ENCODE measurements at regions not wholly inside any gene's neighbourhood (a gene's known extent, or its start where the extent isn't known, plus 50 kb on each side); places are given as distances from the start of the nearest gene placed in this dataset.
"Not testable (repeated sequence)": the region's sequence is repeated elsewhere in the genome, so short reads cannot be mapped to it uniquely, and the experiment has no call there.

DNA sequence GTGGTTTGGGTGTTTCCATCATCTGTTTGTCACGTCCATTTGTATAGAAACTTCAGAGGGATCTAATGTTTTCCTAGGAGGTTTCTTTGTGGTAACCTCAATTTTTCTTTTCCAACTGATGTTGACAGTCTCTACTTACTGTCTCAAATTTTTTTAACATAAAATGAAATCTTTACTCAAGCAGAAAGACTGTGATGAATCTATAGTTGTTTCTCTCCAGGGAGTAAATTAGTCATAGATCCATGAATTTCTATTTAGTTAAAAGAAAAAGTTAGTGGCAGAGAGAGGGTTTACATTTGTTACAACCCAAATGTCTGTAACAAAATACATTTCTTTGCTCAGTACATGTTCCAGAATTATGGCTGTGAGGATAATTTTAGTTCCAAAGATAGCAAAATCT is 161.6 kb downstream of the DISP1 start:
- Histone ChIP-seq H3K4me3 (ENCODE audit: insufficient read length, low read depth) (no peak overlapping the region), H3K27me3 (ENCODE audit: insufficient read depth, insufficient read length) (no peaks in the 10 kb centered on the region), H3K4me1 (ENCODE audit: insufficient read depth, insufficient read length) (no peaks in the 10 kb centered on the region), H3K36me3 (ENCODE audit: insufficient read depth, insufficient read length, low read length) (no peaks in the 10 kb centered on the region), H3K9me3 (ENCODE audit: insufficient read depth, low read length) (no peaks in the 10 kb centered on the region), H3K9ac (ENCODE audit: insufficient read length, low read depth) (no peak overlapping the region)
- DNase-seq (ENCODE audit: low read depth, low spot score), result no peak
- TF ChIP-seq ZNF274 (IDR thresholded peaks at IDR 0.05; ENCODE audit: low read depth, low read length), result no peak
- TF ChIP-seq YY1 (IDR thresholded peaks at IDR 0.05; ENCODE audit: insufficient read depth, insufficient read length), result no peak
- no peak for TF ChIP-seq SUZ12 (IDR thresholded peaks at IDR 0.05; ENCODE audit: extremely low read depth, insufficient read depth, insufficient read length)

GRCh38 chr1:222977294-222977693 is 162.5 kb downstream of the DISP1 start:
- not testable (repeated sequence) for H3K27me3 ChIP-seq (ENCODE audit: insufficient read depth, insufficient read length); H3K9me3 ChIP-seq (ENCODE audit: insufficient read depth, low read length); H3K4me1 ChIP-seq (ENCODE audit: insufficient read depth, insufficient read length); H3K4me3 ChIP-seq (ENCODE audit: insufficient read length, low read depth); DNase-seq (ENCODE audit: low read depth, low spot score); H3K36me3 ChIP-seq (ENCODE audit: insufficient read depth, insufficient read length, low read length); H3K9ac ChIP-seq (ENCODE audit: insufficient read length, low read depth)

DNA sequence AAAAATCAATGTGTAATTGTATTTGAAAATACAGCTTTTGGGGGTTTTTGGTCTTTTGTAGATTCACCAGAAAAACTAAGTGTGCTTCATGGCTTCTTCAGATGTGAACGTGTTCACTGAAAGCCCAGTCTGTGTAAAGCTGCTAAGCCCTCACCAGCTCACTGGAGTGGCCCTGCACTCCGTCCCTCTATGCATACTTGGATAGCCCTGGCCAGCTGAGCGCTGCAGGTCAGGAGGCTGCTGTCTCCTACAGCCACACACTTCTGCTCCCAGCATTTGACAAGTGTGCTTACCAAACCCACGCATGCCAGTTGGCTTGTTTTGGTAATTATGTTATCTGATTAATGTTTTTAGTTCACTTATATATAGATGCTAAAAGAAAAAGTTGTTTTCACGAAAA is 163.5 kb downstream of the TLR5 start:
- no peak for TF ChIP-seq SUZ12 (IDR thresholded peaks at IDR 0.05; ENCODE audit: extremely low read depth, insufficient read depth, insufficient read length)
- no peak for TF ChIP-seq YY1 (IDR thresholded peaks at IDR 0.05; ENCODE audit: insufficient read depth, insufficient read length)
- TF ChIP-seq ZNF274 (IDR thresholded peaks at IDR 0.05; ENCODE audit: low read depth, low read length), result no peak
- H3K36me3 ChIP-seq (ENCODE audit: insufficient read depth, insufficient read length, low read length), result no peaks in the 10 kb centered on the region
- H3K9ac ChIP-seq (ENCODE audit: insufficient read length, low read depth), result peak overlapping the region; percentile 32
- no peak for DNase-seq (ENCODE audit: low read depth, low spot score)
- H3K4me3 ChIP-seq (ENCODE audit: insufficient read length, low read depth), result no peak overlapping the region
- no peaks in the 10 kb centered on the region for H3K27me3 ChIP-seq (ENCODE audit: insufficient read depth, insufficient read length)
- H3K9me3 ChIP-seq (ENCODE audit: insufficient read depth, low read length), result no peaks in the 10 kb centered on the region
- H3K4me1 ChIP-seq (ENCODE audit: insufficient read depth, insufficient read length), result no peaks in the 10 kb centered on the region

DNA sequence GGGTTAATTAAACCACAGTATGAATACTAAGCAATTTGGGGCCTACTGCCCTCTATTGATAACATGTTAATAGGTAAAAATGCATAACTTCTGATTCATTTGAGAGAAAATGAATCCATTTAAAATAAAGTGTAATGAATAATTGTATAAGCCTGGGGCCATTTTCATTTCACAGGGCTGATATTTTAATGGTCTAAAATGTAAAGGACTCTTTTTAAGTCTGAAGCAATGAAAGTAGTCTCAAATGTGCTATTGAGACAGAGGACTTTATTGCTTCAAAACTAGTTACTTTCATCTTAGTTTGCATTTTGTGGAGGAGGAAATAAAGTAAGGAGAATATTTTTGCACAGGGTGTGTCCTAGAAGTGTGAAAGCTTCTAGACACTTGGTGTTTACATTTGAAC is 155.4 kb downstream of the TLR5 start:
- no peak for DNase-seq (ENCODE audit: low read depth, low spot score)
- no peaks in the 10 kb centered on the region for H3K4me1 ChIP-seq (ENCODE audit: insufficient read depth, insufficient read length)
- H3K27me3 ChIP-seq (ENCODE audit: insufficient read depth, insufficient read length), result no peaks in the 10 kb centered on the region
- no peaks in the 10 kb centered on the region for H3K9me3 ChIP-seq (ENCODE audit: insufficient read depth, low read length)
- H3K36me3 ChIP-seq (ENCODE audit: insufficient read depth, insufficient read length, low read length), result peaks cover 6% of the 10 kb centered on the region
- TF ChIP-seq YY1 (IDR thresholded peaks at IDR 0.05; ENCODE audit: insufficient read depth, insufficient read length) (no peak), ZNF274 (IDR thresholded peaks at IDR 0.05; ENCODE audit: low read depth, low read length) (no peak), SUZ12 (IDR thresholded peaks at IDR 0.05; ENCODE audit: extremely low read depth, insufficient read depth, insufficient read length) (no peak)
- H3K9ac ChIP-seq (ENCODE audit: insufficient read length, low read depth), result no peak overlapping the region
- H3K4me3 ChIP-seq (ENCODE audit: insufficient read length, low read depth), result no peak overlapping the region

DNA sequence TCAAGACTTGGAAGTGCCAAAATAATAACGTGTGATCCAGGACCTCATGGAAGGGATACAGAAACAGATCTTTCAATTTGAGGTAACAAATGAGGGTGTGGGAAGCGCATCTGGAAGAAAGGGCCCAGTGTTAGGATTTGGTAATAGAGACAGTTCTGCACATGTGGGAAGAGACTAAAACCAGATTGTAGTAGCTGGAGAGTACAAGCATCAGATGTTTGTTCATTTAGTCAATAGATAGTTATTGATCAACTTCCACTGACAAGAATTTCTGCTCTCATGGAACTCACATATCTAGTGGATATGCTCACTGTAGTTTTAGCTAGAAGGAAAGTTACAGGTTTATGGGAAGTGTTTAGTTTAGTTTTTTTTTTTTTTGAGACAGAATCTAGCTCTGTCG is 153.6 kb downstream of the TLR5 start:
- DNase-seq (ENCODE audit: low read depth, low spot score), result no peak
- no peak overlapping the region for H3K4me3 ChIP-seq (ENCODE audit: insufficient read length, low read depth)
- TF ChIP-seq SUZ12 (IDR thresholded peaks at IDR 0.05; ENCODE audit: extremely low read depth, insufficient read depth, insufficient read length), result no peak
- no peak overlapping the region for H3K9ac ChIP-seq (ENCODE audit: insufficient read length, low read depth)
- no peaks in the 10 kb centered on the region for H3K4me1 ChIP-seq (ENCODE audit: insufficient read depth, insufficient read length)
- H3K27me3 ChIP-seq (ENCODE audit: insufficient read depth, insufficient read length), result no peaks in the 10 kb centered on the region
- no peaks in the 10 kb centered on the region for H3K9me3 ChIP-seq (ENCODE audit: insufficient read depth, low read length)
- H3K36me3 ChIP-seq (ENCODE audit: insufficient read depth, insufficient read length, low read length), result peaks cover 6% of the 10 kb centered on the region

DNA sequence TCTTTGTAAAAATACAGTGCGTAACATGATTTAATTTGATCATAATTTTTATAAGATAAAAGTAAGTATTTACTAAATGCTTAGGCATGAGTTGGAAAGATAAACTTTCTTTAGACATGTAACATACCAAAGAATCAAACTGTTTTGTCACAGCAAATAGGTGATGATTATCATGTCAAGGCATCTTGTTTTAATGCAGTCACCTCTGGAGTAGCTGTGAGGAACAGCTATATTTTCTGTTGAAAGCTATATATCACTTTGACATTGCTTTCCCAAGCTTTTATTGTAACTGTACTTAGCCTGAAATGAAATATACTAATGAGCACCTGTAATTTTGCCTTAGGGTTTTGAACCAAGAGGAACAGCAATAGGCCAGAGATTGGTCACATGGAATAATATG is 151.9 kb downstream of the TLR5 start:
- no peaks in the 10 kb centered on the region for H3K9me3 ChIP-seq (ENCODE audit: insufficient read depth, low read length)
- H3K36me3 ChIP-seq (ENCODE audit: insufficient read depth, insufficient read length, low read length), result peaks cover 6% of the 10 kb centered on the region
- TF ChIP-seq SUZ12 (IDR thresholded peaks at IDR 0.05; ENCODE audit: extremely low read depth, insufficient read depth, insufficient read length) (no peak), YY1 (IDR thresholded peaks at IDR 0.05; ENCODE audit: insufficient read depth, insufficient read length) (no peak), ZNF274 (IDR thresholded peaks at IDR 0.05; ENCODE audit: low read depth, low read length) (no peak)
- no peaks in the 10 kb centered on the region for H3K27me3 ChIP-seq (ENCODE audit: insufficient read depth, insufficient read length)
- no peaks in the 10 kb centered on the region for H3K4me1 ChIP-seq (ENCODE audit: insufficient read depth, insufficient read length)
- H3K9ac ChIP-seq (ENCODE audit: insufficient read length, low read depth), result no peak overlapping the region
- no peak for DNase-seq (ENCODE audit: low read depth, low spot score)
- H3K4me3 ChIP-seq (ENCODE audit: insufficient read length, low read depth), result no peak overlapping the region

DNA sequence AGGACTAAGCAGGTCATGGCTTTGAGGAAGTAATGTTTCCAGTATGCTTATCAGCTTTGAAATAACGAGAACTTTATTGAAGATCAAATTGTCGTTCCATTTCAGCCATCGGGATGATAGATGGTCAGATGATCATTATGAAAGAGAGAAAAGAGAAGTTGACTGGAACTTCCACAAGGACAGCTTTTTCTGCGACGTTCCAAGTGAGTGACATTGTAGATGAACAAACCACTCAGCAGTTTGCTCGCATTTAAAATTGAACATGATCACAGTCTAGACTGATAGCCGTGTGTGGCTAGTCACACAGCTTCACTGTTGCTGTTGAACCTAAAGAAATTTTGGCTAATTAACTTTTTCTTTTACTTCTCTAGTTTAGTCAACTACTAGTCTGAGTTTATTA is 151.1 kb downstream of the TLR5 start:
- Histone ChIP-seq H3K36me3 (ENCODE audit: insufficient read depth, insufficient read length, low read length) (peaks cover 4% of the 10 kb centered on the region), H3K4me1 (ENCODE audit: insufficient read depth, insufficient read length) (no peaks in the 10 kb centered on the region), H3K27me3 (ENCODE audit: insufficient read depth, insufficient read length) (no peaks in the 10 kb centered on the region), H3K9me3 (ENCODE audit: insufficient read depth, low read length) (no peaks in the 10 kb centered on the region), H3K4me3 (ENCODE audit: insufficient read length, low read depth) (no peak overlapping the region), H3K9ac (ENCODE audit: insufficient read length, low read depth) (no peak overlapping the region)
- no peak for DNase-seq (ENCODE audit: low read depth, low spot score)
- no peak for TF ChIP-seq YY1 (IDR thresholded peaks at IDR 0.05; ENCODE audit: insufficient read depth, insufficient read length)
- TF ChIP-seq SUZ12 (IDR thresholded peaks at IDR 0.05; ENCODE audit: extremely low read depth, insufficient read depth, insufficient read length), result no peak
- no peak for TF ChIP-seq ZNF274 (IDR thresholded peaks at IDR 0.05; ENCODE audit: low read depth, low read length)

GRCh38 chr1:222994511-222995235 is 148.4 kb downstream of the TLR5 start:
- Histone ChIP-seq H3K4me3 (ENCODE audit: insufficient read length, low read depth) (no peak overlapping the region), H3K27me3 (ENCODE audit: insufficient read depth, insufficient read length) (no peaks in the 10 kb centered on the region), H3K36me3 (ENCODE audit: insufficient read depth, insufficient read length, low read length) (peaks cover 4% of the 10 kb centered on the region), H3K9me3 (ENCODE audit: insufficient read depth, low read length) (no peaks in the 10 kb centered on the region), H3K4me1 (ENCODE audit: insufficient read depth, insufficient read length) (no peaks in the 10 kb centered on the region), H3K9ac (ENCODE audit: insufficient read length, low read depth) (no peak overlapping the region)
- no peak for DNase-seq (ENCODE audit: low read depth, low spot score)
- TF ChIP-seq YY1 (IDR thresholded peaks at IDR 0.05; ENCODE audit: insufficient read depth, insufficient read length) (no peak), ZNF274 (IDR thresholded peaks at IDR 0.05; ENCODE audit: low read depth, low read length) (no peak), SUZ12 (IDR thresholded peaks at IDR 0.05; ENCODE audit: extremely low read depth, insufficient read depth, insufficient read length) (no peak)
